ENCODE measurements at regions not wholly inside any gene's neighbourhood (a gene's known extent, or its start where the extent isn't known, plus 50 kb on each side); places are given as distances from the start of the nearest gene placed in this dataset.

DNA sequence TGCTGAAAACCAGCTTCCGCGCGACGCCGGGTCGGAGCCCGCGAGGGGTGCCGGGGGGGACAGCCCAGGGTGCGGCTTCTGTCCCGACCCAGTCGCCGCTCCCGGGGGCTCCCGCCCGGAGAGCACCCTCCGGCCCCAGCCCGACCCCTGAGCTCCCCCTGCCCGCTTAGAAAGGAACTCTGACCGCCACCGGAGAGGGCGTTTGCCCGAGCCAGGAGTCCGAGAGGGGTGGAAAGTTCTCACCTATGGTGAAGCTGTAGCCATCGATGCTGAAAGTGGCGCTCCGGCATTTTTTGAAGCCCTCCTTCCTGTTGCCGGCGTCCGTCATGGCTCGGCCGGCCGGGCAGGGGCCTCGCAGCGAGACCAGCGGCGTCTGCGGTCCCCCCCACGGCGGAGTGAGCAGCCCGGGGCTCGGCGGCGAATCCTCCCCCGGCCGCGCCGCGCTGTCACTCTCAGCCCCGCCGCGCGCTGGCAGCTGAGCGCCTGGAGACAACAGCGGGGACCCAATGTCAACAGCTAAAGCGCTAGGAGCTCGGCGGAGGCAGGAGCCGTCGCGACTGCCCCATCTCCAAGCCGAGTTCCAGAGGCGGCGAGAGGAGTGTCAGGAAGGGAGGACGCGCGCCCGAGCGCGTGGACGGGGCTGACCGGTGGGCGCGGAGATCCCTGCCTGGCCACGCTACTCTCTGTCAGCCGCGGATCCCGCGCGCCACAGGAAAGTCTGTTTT lies 191.6 kb downstream of the LSM5 start:
- H3K27ac ChIP-seq: no peak overlapping the region
- TF ChIP-seq CTCF (IDR thresholded peaks at IDR 0.05) (no peak), ZFX (IDR thresholded peaks at IDR 0.05; ENCODE audit: borderline replicate concordance) (no peak)

DNA sequence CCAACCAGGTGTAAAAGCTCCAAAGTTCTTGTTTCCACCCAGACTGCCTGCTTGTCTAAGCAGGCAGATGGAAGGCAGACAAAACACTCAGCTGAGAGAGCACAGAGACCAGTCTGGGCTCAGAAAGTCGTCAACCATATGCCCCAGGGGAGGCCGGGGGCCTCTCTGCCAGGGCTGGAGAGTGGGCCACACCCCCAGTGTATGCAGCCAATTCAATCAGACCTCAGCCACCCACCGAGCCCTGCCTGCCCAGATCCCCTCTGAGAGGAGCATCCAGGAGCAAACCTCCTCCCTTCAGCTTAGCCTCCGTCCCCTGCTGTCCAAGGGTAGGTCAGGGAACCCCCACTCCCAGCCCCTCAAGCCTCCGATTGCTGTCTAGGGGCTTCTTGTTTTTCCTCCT lies 196.3 kb downstream of the LSM5 start:
- H3K27ac ChIP-seq: no peak overlapping the region
- TF ChIP-seq ZFX (IDR thresholded peaks at IDR 0.05; ENCODE audit: borderline replicate concordance) (no peak), CTCF (IDR thresholded peaks at IDR 0.05) (no peak)

DNA sequence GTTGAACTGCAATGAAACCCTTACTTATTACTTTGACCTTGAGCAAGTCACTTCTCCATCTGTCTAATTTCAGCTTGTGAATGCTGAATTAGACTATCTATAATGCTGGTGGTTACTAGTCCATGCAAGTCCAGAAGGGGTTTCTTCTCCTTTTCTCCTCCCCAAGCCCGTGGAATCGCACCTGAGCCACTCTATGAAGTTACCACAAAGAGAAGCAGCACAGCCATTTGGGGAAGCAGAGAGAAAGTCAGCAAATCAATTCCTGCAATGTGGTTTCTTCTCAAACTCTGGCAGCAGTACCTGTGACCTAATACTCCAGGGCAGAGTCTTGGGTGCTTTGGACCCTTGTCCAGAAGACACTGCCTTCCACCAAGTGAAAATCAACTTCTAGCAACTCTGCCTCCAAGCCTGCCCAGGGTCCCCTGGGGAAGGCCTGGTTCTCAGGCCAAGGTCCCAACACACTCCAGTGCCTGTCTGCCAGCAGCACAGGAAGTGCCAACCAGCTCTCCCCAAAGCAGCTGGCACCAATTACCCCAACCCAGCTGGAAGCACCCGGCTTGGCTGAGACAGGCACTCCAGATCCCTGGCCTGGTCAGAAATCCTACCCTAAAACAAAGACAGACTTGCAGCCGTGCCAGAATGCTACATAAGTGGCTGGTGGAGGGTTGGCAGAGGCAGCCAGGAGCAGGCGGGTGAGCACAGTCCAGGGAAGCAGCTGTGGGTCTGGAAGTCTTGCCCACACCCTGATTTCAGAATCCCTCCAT lies 200.3 kb downstream of the LSM5 start:
- H3K27ac ChIP-seq: no peak overlapping the region
- TF ChIP-seq CTCF (IDR thresholded peaks at IDR 0.05) (no peak), ZFX (IDR thresholded peaks at IDR 0.05; ENCODE audit: borderline replicate concordance) (no peak)

DNA sequence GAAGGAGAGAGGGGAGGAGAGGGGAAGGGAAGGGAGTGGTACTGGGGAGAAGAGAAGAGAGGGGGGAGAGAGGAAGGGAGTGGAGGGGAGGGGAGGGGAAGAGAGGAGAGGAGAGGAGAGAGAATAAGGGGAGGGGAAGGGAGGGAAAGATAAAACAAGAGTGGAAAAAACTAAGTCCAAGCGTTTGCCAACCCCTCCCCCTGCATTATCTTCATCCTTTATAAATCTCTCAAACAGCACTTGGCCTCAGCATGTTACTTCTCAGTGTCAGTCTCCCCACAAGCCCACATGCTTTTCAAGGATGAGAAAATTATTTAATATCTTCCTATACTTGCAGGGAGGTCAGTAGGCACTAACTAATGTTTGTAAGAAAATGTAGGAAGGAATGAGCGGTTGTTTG lies 204.5 kb downstream of the LSM5 start:
- no peak overlapping the region for H3K27ac ChIP-seq
- TF ChIP-seq ZFX (IDR thresholded peaks at IDR 0.05; ENCODE audit: borderline replicate concordance): no peak
- no peak for TF ChIP-seq CTCF (IDR thresholded peaks at IDR 0.05)

- no peak overlapping the region for H3K27ac ChIP-seq
- TF ChIP-seq ZFX (IDR thresholded peaks at IDR 0.05; ENCODE audit: borderline replicate concordance) (no peak), CTCF (IDR thresholded peaks at IDR 0.05) (no peak)
Observed at GRCh38 chr7:32283546-32283945, 206.6 kb downstream of the LSM5 start.

GRCh38 chr7:32279500-32279899 lies 209.3 kb upstream of the PDE1C start:
- no peak overlapping the region for H3K27ac ChIP-seq
- TF ChIP-seq ZFX (IDR thresholded peaks at IDR 0.05; ENCODE audit: borderline replicate concordance): no peak
- no peak for TF ChIP-seq CTCF (IDR thresholded peaks at IDR 0.05)

All from 22Rv1 (cell line).